ENCODE measurements at regions not wholly inside any gene's neighbourhood (a gene's known extent, or its start where the extent isn't known, plus 50 kb on each side); places are given as distances from the start of the nearest gene placed in this dataset.

- DNase-seq (no peak), ATAC-seq (no peak)
- intact Hi-C loops (cut with DNase I, micrococcal nuclease) = no loop called here
These were observed 161.7 kb upstream of the ZNF236 start for GRCh38 chr18:76660571-76661192.

DNA sequence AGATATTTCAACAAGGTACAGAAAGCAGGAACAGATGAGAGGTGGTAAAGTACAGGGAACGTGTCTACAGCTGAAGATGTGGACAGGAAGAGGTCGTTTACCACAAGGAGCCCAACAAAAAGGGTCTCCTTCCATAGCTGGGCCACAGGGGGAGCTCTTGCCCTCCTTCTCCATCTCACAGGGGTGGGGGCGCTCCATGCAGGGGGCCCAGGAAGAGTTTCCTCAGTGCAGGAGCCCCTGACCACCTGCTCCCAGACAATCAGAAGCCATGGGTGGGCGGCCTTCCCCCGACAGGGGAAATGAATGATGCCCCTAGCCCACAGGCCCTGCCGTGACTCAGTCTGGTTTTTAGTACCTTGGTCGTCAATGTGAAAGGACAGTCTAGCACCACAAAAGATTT lies 163.6 kb upstream of the ZNF516 start:
- intact Hi-C loops (cut with DNase I, micrococcal nuclease) = no loop called here
- DNase-seq (no peak), ATAC-seq (no peak)

DNA sequence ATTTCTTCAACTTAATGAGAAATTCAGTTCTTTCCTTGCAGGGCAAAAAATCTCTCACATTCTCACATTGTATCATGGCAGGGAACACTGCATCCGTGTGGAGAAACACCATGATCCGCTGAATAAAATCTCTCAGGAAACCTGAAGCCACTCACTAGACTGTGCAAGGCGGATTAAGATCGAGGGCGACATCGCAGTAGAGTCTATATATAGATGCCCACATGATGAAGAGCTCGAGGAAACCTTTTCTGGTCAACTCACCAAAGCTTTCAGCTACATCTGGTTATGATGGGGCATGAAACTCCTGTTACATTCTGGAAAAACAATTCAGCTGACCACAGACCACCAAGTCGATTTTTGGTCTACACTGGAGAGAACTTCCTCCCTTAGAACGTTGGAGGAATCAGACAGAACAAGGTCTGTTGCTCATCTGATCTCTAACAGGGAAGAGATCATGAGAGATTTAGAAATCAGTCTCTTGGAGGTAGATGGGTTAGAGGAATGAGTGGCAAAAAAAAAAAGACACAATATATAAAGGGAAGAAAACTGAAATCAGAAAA lies 162.9 kb upstream of the ZNF516 start:
- intact Hi-C loops (cut with DNase I, micrococcal nuclease) = no loop called here
- ATAC-seq (no peak), DNase-seq (no peak)

DNA sequence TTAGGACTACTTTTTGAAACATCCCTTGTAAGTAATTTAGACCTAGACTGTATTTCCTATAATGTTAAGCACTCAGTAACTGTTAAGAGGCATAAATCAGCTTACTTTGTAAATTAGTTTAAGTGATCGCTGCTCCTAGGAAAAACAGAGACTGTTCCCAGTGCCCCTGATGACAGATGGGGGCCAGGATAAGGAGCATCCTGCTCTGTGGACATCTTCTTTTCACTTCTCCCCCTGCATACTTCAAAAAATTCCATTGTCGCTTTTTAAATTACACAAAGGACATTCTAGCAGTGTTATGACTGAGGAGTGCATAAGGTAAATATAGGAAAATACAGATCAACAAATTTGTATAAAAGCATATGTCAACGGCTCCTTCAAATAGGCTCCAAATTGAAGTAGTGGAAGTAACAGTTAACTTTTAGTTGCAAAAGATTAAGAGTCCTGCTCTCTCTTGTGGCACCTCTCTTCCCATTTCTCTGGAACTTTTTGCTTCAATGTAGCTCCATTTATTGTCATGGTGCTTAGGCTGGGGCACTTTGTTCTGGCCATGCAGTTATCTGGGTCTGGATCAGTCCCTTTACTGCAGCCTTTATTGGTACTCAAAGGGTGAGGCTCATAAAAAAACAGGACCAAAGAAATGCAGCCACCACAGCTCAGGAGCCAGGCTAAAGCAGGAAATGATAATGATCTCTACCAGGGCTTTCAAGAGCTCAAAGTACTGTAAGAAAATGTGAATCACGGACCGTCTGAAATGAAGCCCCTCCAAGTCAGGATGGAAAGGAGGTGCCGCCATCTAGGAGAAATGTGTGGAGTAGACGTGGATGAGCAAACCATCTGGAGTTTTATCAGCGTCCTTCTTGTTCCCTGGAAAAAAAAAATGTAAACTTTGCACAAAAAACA lies 162.1 kb upstream of the ZNF516 start:
- ATAC-seq (peak; percentile 71), DNase-seq (no peak)
- intact Hi-C loops (cut with DNase I, micrococcal nuclease) = no loop called here

DNA sequence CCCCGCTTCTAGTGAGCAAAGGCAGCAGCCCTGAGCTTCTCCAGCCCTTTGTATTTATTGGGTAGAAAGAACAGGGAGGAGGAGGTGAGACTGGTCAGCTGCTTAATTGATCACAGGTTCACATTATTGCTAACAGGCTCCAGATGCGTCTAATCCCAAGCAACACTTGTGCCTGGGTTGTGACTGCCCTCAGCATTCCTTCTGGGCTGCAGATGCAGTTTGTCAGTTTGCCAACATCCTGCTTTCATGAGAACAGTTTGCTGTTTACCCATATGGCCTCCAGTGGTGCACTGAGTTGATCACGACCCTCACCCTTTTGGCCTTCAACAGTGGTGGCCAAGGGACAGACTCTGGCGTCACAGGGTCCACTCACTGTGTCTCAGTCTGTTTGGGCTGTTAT lies 159.5 kb upstream of the ZNF516 start:
- DNase-seq (no peak), ATAC-seq (no peak)
- intact Hi-C loops (cut with DNase I, micrococcal nuclease) = no loop called here

- no peak for ATAC-seq
- intact Hi-C loops (cut with DNase I, micrococcal nuclease) = no loop called here
These were observed 152.3 kb upstream of the ZNF516 start for GRCh38 chr18:76647322-76647721.

DNA sequence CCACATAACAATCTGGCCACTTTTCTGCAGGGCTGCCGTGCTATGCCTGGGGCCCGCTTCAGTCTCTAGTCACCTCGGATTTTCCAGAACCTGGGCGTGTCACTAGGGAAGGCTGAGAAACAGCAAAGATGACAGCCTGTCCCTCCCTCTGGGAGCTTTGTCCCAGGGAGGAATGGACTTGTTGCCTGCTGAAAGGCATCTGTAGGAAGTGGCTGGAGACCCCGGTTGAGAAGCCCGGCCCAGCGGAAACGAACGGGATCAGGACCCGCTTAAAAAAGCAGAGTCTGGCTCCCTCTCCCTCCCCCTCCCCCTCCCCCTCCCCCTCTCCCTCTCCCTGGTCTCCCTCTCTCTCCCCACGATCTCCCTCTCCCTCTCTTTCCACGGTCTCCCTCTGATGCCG lies 149.5 kb upstream of the ZNF516 start:
- ATAC-seq (no peak), DNase-seq (no peak)
- intact Hi-C loops (cut with DNase I, micrococcal nuclease) = no loop called here

More at GRCh38 chr18:76647322-76647721, 152.3 kb upstream of the ZNF516 start:
- no peak for DNase-seq

DNA sequence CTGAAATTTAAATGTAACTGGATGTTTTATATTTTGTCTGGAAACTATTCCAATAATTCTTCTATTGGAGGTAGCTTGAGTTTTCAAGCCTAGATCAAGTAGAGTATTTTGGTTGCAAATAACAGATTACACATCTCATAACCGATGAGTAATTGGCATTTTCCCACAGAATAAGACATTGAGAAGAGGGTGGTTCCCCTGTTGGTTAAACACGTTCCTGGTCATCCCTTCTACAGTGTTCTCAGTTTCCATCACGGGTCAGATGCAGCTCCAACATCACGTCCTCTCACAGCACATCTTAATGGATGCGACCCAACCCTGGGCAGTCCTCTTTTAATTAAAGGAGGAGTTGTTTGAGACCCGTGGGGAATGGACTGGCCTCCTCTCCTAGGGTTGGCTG lies 149.0 kb upstream of the ZNF516 start:
- ATAC-seq = no peak
- intact Hi-C loops (cut with DNase I, micrococcal nuclease) = no loop called here
- no peak for DNase-seq

DNA sequence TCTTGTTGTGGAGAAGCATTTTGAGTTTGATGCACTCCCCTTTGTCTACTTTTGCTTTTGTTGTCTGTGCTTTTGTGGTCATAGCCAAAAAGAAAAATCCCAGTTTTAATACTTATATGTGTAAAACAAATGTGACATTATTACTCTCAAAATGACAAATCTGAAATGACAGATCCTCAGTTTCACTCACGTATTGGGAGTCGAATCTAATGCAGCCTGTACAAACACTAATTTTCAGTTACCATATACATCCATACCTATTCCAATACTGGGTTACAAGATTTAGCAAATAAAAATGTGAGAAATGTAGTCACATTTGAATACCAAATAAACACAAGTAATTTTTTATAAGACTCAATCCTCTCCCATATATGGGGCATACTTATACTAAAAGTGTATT lies 148.2 kb upstream of the ZNF516 start:
- intact Hi-C loops (cut with DNase I, micrococcal nuclease) = no loop called here
- ATAC-seq (no peak), DNase-seq (no peak)

GRCh38 chr18:76640438-76640837 lies 145.4 kb upstream of the ZNF516 start:
- intact Hi-C loops (cut with DNase I, micrococcal nuclease) = no loop called here
- no peak for ATAC-seq

GRCh38 chr18:76634564-76634963 lies 139.5 kb upstream of the ZNF516 start:
- DNase-seq = no peak
- intact Hi-C loops (cut with DNase I, micrococcal nuclease) = no loop called here
- no peak for ATAC-seq

More at GRCh38 chr18:76640438-76640837, 145.4 kb upstream of the ZNF516 start:
- no peak for DNase-seq

DNA sequence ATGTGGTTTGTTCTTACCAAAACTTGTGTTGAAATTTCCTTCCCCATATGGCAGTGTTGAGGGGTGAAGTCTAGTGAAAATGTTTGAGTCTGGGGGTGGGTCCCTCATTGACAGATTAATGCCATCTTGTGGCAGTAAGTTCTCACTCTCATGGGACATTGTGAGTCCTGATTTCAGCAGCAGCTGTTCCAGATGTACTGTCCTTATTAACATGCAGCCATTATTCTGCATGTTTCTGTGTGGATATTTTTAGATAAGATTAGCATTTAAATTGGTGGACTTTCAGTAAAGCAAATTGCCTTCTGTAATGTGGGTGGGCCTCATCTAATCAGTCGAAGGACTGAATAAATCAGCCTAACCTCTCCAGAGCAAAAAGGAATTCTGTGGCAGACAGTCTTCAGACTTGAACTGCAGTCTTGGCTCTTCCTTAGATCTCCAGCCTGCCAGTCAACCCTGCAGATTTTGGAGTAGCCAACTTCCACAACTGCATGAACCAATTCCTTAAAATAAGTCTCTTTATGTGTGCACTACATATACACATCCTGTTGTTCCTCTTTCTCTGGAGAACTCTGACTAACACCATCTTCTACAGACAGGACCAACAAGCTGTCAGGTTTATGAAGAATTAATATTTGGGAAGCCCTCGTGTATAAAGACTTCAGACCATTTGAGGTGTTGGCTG lies 138.7 kb upstream of the ZNF516 start:
- DNase-seq = no peak
- no peak for ATAC-seq
- intact Hi-C loops (cut with DNase I, micrococcal nuclease) = no loop called here

GRCh38 chr18:76627444-76627843 lies 132.4 kb upstream of the ZNF516 start:
- no peak for DNase-seq
- intact Hi-C loops (cut with DNase I, micrococcal nuclease) = no loop called here
- no peak for ATAC-seq

DNA sequence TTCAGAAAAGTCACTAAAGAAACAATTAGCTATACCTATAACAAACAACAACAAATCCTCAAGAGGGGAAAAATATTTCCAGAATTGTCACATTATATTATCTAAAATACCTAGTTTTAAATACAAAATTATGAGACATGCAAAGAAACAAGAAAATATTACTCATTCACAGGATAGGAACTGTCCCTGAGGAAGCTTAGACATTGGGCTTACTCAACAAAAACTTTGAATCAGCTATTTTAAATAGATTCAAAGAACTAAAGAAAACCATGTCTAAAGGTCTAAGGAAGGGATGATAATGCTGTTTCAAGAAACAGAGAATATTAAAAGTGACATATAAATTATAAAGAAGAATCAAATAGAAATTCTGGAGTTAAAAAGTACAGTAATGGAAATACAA lies 131.9 kb upstream of the ZNF516 start:
- intact Hi-C loops (cut with DNase I, micrococcal nuclease) = no loop called here
- DNase-seq = no peak
- no peak for ATAC-seq

DNA sequence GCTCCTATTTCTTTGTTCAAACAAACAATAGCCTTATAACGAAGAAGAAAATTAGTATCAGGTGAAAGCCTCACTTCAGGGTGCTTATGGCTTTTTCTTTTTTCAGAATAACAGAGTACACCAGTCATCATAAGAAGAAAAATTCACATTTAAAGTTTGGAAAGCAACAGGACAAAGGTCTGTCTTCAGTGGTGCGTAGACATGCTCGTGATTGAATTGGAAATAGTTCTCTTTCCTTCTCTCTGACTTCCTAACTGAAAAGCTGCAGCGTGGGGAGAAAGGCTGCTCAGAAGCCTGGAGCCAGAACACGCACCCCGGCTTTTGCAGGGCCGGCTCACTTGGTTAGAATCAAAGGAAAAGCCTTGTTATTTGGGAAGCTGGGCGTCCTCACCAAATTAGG lies 127.6 kb upstream of the ZNF516 start:
- intact Hi-C loops (cut with DNase I, micrococcal nuclease) = no loop called here
- ATAC-seq (no peak), DNase-seq (no peak)

DNA sequence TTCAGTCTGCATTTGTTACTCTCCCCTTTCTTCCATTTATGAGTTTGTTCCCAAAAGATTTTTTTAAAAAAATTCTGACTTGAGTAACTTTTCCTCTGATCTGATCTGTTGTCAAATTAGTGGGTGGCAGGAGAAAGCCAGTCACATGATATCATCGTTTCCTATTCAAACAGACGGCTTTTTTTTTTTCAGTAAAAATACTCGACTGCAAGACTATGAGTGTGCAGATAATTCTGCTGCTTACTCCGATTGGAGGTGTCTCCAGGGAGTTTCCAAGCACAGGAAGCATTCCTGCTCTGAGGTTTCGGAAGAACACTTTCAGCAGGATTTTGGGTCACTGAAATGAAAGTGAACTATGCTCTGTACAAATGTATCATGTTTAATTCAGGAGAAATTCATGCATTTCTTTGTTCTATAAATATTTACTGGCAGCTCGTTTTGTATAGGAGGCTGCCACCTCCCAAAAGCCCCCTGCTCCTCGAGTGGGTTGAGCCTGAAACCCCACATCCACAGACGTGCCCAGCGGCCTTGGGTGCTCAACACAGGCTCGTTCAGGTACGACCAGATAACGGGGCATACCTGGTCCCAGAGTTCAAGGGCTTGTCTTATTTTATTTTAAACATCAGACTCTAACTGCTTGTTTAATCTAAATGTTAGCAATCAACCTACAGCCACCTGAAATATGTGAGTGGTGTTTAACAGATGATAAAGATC lies 126.9 kb upstream of the ZNF516 start:
- intact Hi-C loops (cut with DNase I, micrococcal nuclease) = no loop called here
- DNase-seq (no peak), ATAC-seq (no peak)

DNA sequence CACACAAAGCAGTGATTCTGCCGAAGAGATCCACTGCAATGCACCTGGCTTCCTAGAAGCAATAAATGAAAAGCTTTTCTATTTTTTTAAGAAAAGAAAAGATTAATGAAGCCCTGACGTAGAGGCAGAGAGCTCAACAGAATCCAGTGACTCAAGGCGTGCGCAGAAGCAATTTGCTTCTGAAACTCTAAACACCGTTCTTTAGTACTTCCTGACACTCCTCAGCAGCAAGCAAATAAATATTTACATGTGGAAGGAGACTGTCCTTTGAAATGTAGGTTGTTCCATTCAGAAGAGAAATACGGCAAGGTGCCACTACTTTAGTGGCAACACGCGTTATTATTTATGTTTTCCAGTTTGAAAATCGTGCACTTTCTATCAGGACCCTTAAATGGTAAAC lies 126.2 kb upstream of the ZNF516 start:
- intact Hi-C loops (cut with DNase I, micrococcal nuclease) = no loop called here
- ATAC-seq (peak; percentile 66), DNase-seq (no peak)

DNA sequence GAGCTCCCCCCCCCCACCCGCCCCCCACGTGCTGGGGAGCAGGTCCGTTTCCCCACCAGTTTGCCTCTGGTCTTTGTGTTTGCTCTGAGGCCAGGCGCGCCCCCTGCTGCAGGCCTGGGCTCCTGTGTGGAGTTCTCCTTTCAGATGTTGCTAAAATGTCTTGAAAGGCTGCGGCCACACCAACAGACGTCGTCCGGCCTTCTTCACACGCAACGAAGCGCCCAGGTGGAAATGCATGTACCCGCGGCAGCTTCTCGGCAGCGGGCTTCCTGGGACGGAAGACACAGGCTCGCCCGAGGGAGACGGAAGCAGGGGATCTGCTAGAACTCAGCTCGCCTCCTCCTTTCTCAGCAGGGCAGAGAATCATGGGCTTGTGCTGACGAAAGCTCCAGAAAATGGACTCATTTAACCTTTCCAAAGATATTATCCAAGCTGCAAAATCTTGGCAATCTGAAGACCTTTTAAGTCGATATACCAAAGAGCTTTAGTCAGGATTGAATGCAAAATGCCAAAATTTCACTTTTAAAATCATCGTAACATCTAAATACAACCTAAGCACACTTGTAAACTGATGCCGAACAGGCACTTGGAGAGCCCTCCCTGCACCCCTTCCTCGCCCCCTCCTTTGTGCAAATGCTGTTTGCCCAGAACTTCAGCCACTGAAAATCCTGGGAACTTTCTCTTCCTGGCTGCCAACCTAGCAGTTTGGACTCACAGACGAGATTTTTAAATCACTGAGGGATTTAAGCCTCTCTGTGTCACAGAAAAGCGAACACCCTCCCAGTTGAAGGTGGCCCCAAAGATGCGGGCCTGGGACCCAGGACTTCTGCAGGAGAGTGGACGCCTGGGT lies 125.5 kb upstream of the ZNF516 start:
- intact Hi-C loops (cut with DNase I, micrococcal nuclease) = no loop called here
- ATAC-seq (peak; percentile 75), DNase-seq (peak; percentile 47 to 66)

Measured in left colon (tissue), 2 donors.